ENCODE measurements at regions not wholly inside any gene's neighbourhood (a gene's known extent, or its start where the extent isn't known, plus 50 kb on each side); places are given as distances from the start of the nearest gene placed in this dataset.

DNA sequence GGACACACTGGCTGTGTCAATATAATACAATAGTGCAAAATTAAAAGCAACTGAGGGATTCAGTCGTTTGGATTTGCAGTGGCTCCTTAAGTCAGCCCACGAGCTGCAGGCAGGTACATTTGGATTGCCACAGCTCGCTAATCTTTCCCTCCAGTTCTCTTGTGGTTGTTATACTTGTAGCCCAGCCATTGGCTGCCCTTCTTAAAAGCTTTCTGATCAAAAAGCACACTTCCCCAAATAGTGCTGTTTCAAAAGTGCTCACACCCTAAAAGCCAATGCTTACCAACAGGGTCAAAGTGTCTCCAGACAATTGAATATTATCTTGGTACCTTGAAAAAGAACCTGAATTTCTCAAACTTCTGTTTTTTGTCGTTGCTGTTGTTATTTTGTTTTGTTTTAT, 404.7 kb upstream of the FAM98A start:
- H3K9me3 ChIP-seq (ENCODE audit: low read length): no peaks in the 10 kb centered on the region
- H3F3A ChIP-seq (ENCODE audit: insufficient read depth, low read length, poor library complexity, severe bottlenecking): no peaks in the 10 kb centered on the region
- no peaks in the 10 kb centered on the region for H3K36me3 ChIP-seq (ENCODE audit: insufficient read depth, low read length)
- H4K20me1 ChIP-seq (ENCODE audit: insufficient read depth): no peaks in the 10 kb centered on the region
- H3K4me3 ChIP-seq (ENCODE audit: low read length): no peak overlapping the region
- no peak for TF ChIP-seq EP300 (conservative IDR thresholded peaks at IDR 0.05; ENCODE audit: poor library complexity, severe bottlenecking)
- TF ChIP-seq EZH2 (IDR thresholded peaks at IDR 0.05; ENCODE audit: borderline replicate concordance, insufficient read depth, low read length, poor library complexity, severe bottlenecking): no peak
- TF ChIP-seq TAF1 (IDR thresholded peaks at IDR 0.05; ENCODE audit: low read depth): no peak
- no peak for TF ChIP-seq MXI1 (conservative IDR thresholded peaks at IDR 0.05; ENCODE audit: poor library complexity, severe bottlenecking)
- no peak for TF ChIP-seq RAD21 (conservative IDR thresholded peaks at IDR 0.05)
- TF ChIP-seq, protein P1, sequence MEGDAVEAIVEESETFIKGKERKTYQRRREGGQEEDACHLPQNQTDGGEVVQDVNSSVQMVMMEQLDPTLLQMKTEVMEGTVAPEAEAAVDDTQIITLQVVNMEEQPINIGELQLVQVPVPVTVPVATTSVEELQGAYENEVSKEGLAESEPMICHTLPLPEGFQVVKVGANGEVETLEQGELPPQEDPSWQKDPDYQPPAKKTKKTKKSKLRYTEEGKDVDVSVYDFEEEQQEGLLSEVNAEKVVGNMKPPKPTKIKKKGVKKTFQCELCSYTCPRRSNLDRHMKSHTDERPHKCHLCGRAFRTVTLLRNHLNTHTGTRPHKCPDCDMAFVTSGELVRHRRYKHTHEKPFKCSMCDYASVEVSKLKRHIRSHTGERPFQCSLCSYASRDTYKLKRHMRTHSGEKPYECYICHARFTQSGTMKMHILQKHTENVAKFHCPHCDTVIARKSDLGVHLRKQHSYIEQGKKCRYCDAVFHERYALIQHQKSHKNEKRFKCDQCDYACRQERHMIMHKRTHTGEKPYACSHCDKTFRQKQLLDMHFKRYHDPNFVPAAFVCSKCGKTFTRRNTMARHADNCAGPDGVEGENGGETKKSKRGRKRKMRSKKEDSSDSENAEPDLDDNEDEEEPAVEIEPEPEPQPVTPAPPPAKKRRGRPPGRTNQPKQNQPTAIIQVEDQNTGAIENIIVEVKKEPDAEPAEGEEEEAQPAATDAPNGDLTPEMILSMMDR (IDR thresholded peaks at IDR 0.05; ENCODE audit: poor library complexity, severe bottlenecking): no peak
- TF ChIP-seq SMC3 (conservative IDR thresholded peaks at IDR 0.05; ENCODE audit: poor library complexity): no peak
- no peak for TF ChIP-seq POLR2AphosphoS5 (IDR thresholded peaks at IDR 0.05)
- TF ChIP-seq, protein P2, sequence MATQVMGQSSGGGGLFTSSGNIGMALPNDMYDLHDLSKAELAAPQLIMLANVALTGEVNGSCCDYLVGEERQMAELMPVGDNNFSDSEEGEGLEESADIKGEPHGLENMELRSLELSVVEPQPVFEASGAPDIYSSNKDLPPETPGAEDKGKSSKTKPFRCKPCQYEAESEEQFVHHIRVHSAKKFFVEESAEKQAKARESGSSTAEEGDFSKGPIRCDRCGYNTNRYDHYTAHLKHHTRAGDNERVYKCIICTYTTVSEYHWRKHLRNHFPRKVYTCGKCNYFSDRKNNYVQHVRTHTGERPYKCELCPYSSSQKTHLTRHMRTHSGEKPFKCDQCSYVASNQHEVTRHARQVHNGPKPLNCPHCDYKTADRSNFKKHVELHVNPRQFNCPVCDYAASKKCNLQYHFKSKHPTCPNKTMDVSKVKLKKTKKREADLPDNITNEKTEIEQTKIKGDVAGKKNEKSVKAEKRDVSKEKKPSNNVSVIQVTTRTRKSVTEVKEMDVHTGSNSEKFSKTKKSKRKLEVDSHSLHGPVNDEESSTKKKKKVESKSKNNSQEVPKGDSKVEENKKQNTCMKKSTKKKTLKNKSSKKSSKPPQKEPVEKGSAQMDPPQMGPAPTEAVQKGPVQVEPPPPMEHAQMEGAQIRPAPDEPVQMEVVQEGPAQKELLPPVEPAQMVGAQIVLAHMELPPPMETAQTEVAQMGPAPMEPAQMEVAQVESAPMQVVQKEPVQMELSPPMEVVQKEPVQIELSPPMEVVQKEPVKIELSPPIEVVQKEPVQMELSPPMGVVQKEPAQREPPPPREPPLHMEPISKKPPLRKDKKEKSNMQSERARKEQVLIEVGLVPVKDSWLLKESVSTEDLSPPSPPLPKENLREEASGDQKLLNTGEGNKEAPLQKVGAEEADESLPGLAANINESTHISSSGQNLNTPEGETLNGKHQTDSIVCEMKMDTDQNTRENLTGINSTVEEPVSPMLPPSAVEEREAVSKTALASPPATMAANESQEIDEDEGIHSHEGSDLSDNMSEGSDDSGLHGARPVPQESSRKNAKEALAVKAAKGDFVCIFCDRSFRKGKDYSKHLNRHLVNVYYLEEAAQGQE (IDR thresholded peaks at IDR 0.05; ENCODE audit: borderline replicate concordance): no peak
- no peak overlapping the region for H3K9ac ChIP-seq (ENCODE audit: low read length)
- H2AFZ ChIP-seq (ENCODE audit: low read depth, low read length): no peak overlapping the region
- H3K79me2 ChIP-seq (replicated peaks; ENCODE audit: insufficient read depth, low read length): no peaks in the 10 kb centered on the region
- H3K4me2 ChIP-seq (ENCODE audit: low read length): no peak overlapping the region
- no peaks in the 10 kb centered on the region for H3K9me2 ChIP-seq (ENCODE audit: insufficient read depth, low read length)
- H3K27me3 ChIP-seq (ENCODE audit: insufficient read depth, low read depth, low read length): no peaks in the 10 kb centered on the region
- no peak overlapping the region for H3K27ac ChIP-seq (ENCODE audit: low read length)

DNA sequence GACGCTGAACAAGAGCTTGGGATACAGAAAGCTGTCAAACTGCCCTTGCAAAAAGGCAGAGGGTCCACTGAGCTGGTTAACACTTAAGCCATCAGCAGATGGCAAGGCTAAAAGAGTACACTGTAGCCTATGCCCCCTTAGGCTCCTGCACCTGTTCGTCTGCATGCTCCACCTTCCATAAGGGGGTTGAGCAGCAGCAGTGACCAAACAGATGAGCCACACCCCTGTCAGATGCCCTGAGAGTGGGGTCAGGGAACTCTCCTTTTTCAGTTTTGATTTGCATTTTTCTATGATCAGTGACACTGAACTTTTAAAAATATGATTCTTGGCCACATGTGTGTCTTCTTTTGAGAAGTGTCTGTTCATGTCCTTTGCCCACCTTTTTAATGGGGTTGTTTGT, 402.5 kb upstream of the FAM98A start:
- no peaks in the 10 kb centered on the region for H3K9me2 ChIP-seq (ENCODE audit: insufficient read depth, low read length)
- no peaks in the 10 kb centered on the region for H3F3A ChIP-seq (ENCODE audit: insufficient read depth, low read length, poor library complexity, severe bottlenecking)
- no peak overlapping the region for H3K27ac ChIP-seq (ENCODE audit: low read length)
- no peak overlapping the region for H3K4me3 ChIP-seq (ENCODE audit: low read length)
- no peak overlapping the region for H3K4me2 ChIP-seq (ENCODE audit: low read length)
- no peak overlapping the region for H2AFZ ChIP-seq (ENCODE audit: low read depth, low read length)
- H3K79me2 ChIP-seq (replicated peaks; ENCODE audit: insufficient read depth, low read length): no peaks in the 10 kb centered on the region
- no peaks in the 10 kb centered on the region for H3K36me3 ChIP-seq (ENCODE audit: insufficient read depth, low read length)
- no peaks in the 10 kb centered on the region for H4K20me1 ChIP-seq (ENCODE audit: insufficient read depth)
- TF ChIP-seq, protein P1 (IDR thresholded peaks at IDR 0.05; ENCODE audit: poor library complexity, severe bottlenecking): no peak
- TF ChIP-seq MXI1 (conservative IDR thresholded peaks at IDR 0.05; ENCODE audit: poor library complexity, severe bottlenecking) (no peak), RAD21 (conservative IDR thresholded peaks at IDR 0.05) (no peak), TAF1 (IDR thresholded peaks at IDR 0.05; ENCODE audit: low read depth) (no peak), EZH2 (IDR thresholded peaks at IDR 0.05; ENCODE audit: borderline replicate concordance, insufficient read depth, low read length, poor library complexity, severe bottlenecking) (no peak), EP300 (conservative IDR thresholded peaks at IDR 0.05; ENCODE audit: poor library complexity, severe bottlenecking) (no peak)
- TF ChIP-seq, protein P2 (IDR thresholded peaks at IDR 0.05; ENCODE audit: borderline replicate concordance): no peak
- H3K9ac ChIP-seq (ENCODE audit: low read length): no peak overlapping the region
- H3K27me3 ChIP-seq (ENCODE audit: insufficient read depth, low read depth, low read length): no peaks in the 10 kb centered on the region
- H3K9me3 ChIP-seq (ENCODE audit: low read length): no peaks in the 10 kb centered on the region
